ENCODE measurements at regions not wholly inside any gene's neighbourhood (a gene's known extent, or its start where the extent isn't known, plus 50 kb on each side); places are given as distances from the start of the nearest gene placed in this dataset.

GRCh38 chr12:3336606-3337311, 154.2 kb upstream of the PRMT8 start:
- DNase-seq (no peak), ATAC-seq (no peak)

GRCh38 chr12:3337944-3338343, 153.1 kb upstream of the PRMT8 start:
- no peak for DNase-seq

GRCh38 chr12:3339221-3339620, 151.8 kb upstream of the PRMT8 start:
- no peak for DNase-seq
- ATAC-seq = no peak

More at GRCh38 chr12:3337944-3338343, 153.1 kb upstream of the PRMT8 start:
- ATAC-seq = no peak

- DNase-seq = no peak
- no peak for ATAC-seq
Observed at GRCh38 chr12:3341594-3341993, 149.4 kb upstream of the PRMT8 start.

GRCh38 chr12:3342051-3342450, 149.0 kb upstream of the PRMT8 start:
- DNase-seq = no peak
- ATAC-seq = no peak

GRCh38 chr12:3348055-3348454, 142.9 kb upstream of the PRMT8 start:
- no peak for DNase-seq
- ATAC-seq = no peak

GRCh38 chr12:3350432-3350831, 140.6 kb upstream of the PRMT8 start:
- DNase-seq = no peak
- ATAC-seq = no peak

GRCh38 chr12:3351731-3352130, 139.3 kb upstream of the PRMT8 start:
- ATAC-seq (no peak), DNase-seq (no peak)

GRCh38 chr12:3352230-3352629, 138.8 kb upstream of the PRMT8 start:
- ATAC-seq = no peak
- DNase-seq = no peak

GRCh38 chr12:3353621-3354020, 137.4 kb upstream of the PRMT8 start:
- no peak for DNase-seq
- ATAC-seq = no peak

GRCh38 chr12:3354586-3354985, 136.4 kb upstream of the PRMT8 start:
- DNase-seq (no peak), ATAC-seq (no peak)

- ATAC-seq (no peak), DNase-seq (no peak)
Observed at GRCh38 chr12:3355378-3355900, 135.6 kb upstream of the PRMT8 start.

- DNase-seq (no peak), ATAC-seq (no peak)
Observed at GRCh38 chr12:3357950-3358525, 133.0 kb upstream of the PRMT8 start.

- ATAC-seq (no peak), DNase-seq (no peak)
Observed at GRCh38 chr12:3359478-3359877, 131.5 kb upstream of the PRMT8 start.

- DNase-seq (no peak), ATAC-seq (no peak)
Observed at GRCh38 chr12:3361146-3361545, 129.9 kb upstream of the PRMT8 start.

- no peak for DNase-seq
- ATAC-seq = no peak
Observed at GRCh38 chr12:3362737-3363136, 128.3 kb upstream of the PRMT8 start.

- no peak for DNase-seq
- ATAC-seq = no peak
Observed at GRCh38 chr12:3363608-3364007, 127.4 kb upstream of the PRMT8 start.

- DNase-seq = no peak
- no peak for ATAC-seq
Observed at GRCh38 chr12:3364226-3364625, 126.8 kb upstream of the PRMT8 start.

- no peak for DNase-seq
- ATAC-seq = no peak
Observed at GRCh38 chr12:3364661-3365462, 126.1 kb upstream of the PRMT8 start.

- no peak for DNase-seq
- ATAC-seq = peak; percentile 39
Observed at GRCh38 chr12:3365463-3366411, 125.3 kb upstream of the PRMT8 start.

- ATAC-seq (no peak), DNase-seq (no peak)
Observed at GRCh38 chr12:3366451-3367110, 124.4 kb upstream of the PRMT8 start.

All from stimulated activated naive CD8-positive, alpha-beta T cell treated with anti-CD3 and anti-CD28 coated beads, Interleukin-15, Interleukin-2, amounts not matched to agents 100 U/mL and 50 U/mL, for 24 hours (primary cell).